ENCODE measurements at regions not wholly inside any gene's neighbourhood (a gene's known extent, or its start where the extent isn't known, plus 50 kb on each side); places are given as distances from the start of the nearest gene placed in this dataset.

GRCh38 chr6:167420858-167421766 lies 96.2 kb downstream of the TTLL2 start (continued):
- TF ChIP-seq TFAP4 (IDR thresholded peaks at IDR 0.05; ENCODE audit: borderline replicate concordance, low read depth) (no peak), KLF6 (CRISPR knock-in tag; IDR thresholded peaks at IDR 0.05) (peak; percentile 55; the same call in 1 of the 2 replicates), MED1 (CRISPR knock-in tag; IDR thresholded peaks at IDR 0.05) (peak; percentile 89), NCOA2 (CRISPR knock-in tag; IDR thresholded peaks at IDR 0.05) (peak; percentile 60), SRSF4 (IDR thresholded peaks at IDR 0.05; ENCODE audit: low read depth, low read length, poor library complexity, severe bottlenecking) (no peak), PCBP2 (optimal IDR thresholded peaks at IDR 0.05; ENCODE audit: low read depth, low read length, poor library complexity, severe bottlenecking) (no peak), AKAP8 (CRISPR knock-in tag; IDR thresholded peaks at IDR 0.05) (peak; percentile 63; the same call in 1 of the 2 replicates), CEBPZ (IDR thresholded peaks at IDR 0.05; ENCODE audit: low read length) (no peak), ZSCAN25 (CRISPR knock-in tag; IDR thresholded peaks at IDR 0.05) (peak; percentile 69; the same call in 1 of the 2 replicates), MBNL3 (CRISPR knock-in tag; conservative IDR thresholded peaks at IDR 0.05) (no peak), BATF2 (CRISPR knock-in tag; IDR thresholded peaks at IDR 0.05) (no peak), NFKBIZ (CRISPR knock-in tag; IDR thresholded peaks at IDR 0.05) (peak; percentile 60; the same call in 1 of the 2 replicates), KAT7 (CRISPR knock-in tag; IDR thresholded peaks at IDR 0.05; ENCODE audit: borderline replicate concordance) (peak; percentile 75; the same call in 1 of the 2 replicates), TCF7 (IDR thresholded peaks at IDR 0.05; ENCODE audit: low read depth) (no peak), IRF1 (CRISPR knock-in tag; IDR thresholded peaks at IDR 0.05; ENCODE audit: low read depth) (no peak), POGZ (CRISPR knock-in tag; IDR thresholded peaks at IDR 0.05) (peak; percentile 80), ZFP90 (CRISPR knock-in tag; IDR thresholded peaks at IDR 0.05; ENCODE audit: borderline replicate concordance) (peak; percentile 77; the same call in 1 of the 2 replicates), TARDBP (CRISPR knock-in tag; IDR thresholded peaks at IDR 0.05) (peak; percentile 70; the same call in 1 of the 2 replicates), TBX3 (IDR thresholded peaks at IDR 0.05; ENCODE audit: borderline replicate concordance) (no peak), CREB1 (IDR thresholded peaks at IDR 0.05) (no peak), CREB1 (CRISPR knock-in tag; IDR thresholded peaks at IDR 0.05) (no peak), PAX8 (CRISPR knock-in tag; IDR thresholded peaks at IDR 0.05; ENCODE audit: borderline replicate concordance) (no peak)
